ENCODE measurements at regions not wholly inside any gene's neighbourhood (a gene's known extent, or its start where the extent isn't known, plus 50 kb on each side); places are given as distances from the start of the nearest gene placed in this dataset.

- TF ChIP-seq ATF2 (tag by site-specific recombination; IDR thresholded peaks at IDR 0.05; ENCODE audit: low read depth) (peak; percentile 90), KLF8 (tag by site-specific recombination; IDR thresholded peaks at IDR 0.05) (0 out of 2 replicates have a peak, but pooled peaks have one; percentile 17), ZNF23 (tag by site-specific recombination; IDR thresholded peaks at IDR 0.05; ENCODE audit: borderline replicate concordance) (no peak), ZNF837 (tag by site-specific recombination; IDR thresholded peaks at IDR 0.05) (no peak), REPIN1 (tag by site-specific recombination; IDR thresholded peaks at IDR 0.05; ENCODE audit: low read depth) (no peak), GFI1B (tag by site-specific recombination; IDR thresholded peaks at IDR 0.05) (no peak), ZNF174 (tag by site-specific recombination; IDR thresholded peaks at IDR 0.05) (no peak), ZNF341 (tag by site-specific recombination; IDR thresholded peaks at IDR 0.05; ENCODE audit: low read depth) (no peak), ZNF449 (tag by site-specific recombination; IDR thresholded peaks at IDR 0.05) (no peak), ZNF169 (tag by site-specific recombination; IDR thresholded peaks at IDR 0.05) (no peak), ZBTB1 (tag by site-specific recombination; IDR thresholded peaks at IDR 0.05) (no peak), ZNF133 (tag by site-specific recombination; IDR thresholded peaks at IDR 0.05) (no peak), ZSCAN23 (tag by site-specific recombination; IDR thresholded peaks at IDR 0.05) (no peak), ZNF791 (tag by site-specific recombination; IDR thresholded peaks at IDR 0.05) (no peak), ZNF830 (tag by site-specific recombination; IDR thresholded peaks at IDR 0.05; ENCODE audit: low read depth) (no peak), YY1 (tag by site-specific recombination; IDR thresholded peaks at IDR 0.05) (no peak), ZNF571 (tag by site-specific recombination; IDR thresholded peaks at IDR 0.05) (no peak), KLF16 (tag by site-specific recombination; IDR thresholded peaks at IDR 0.05) (no peak), ZNF660 (tag by site-specific recombination; IDR thresholded peaks at IDR 0.05) (no peak), ZNF274 (IDR thresholded peaks at IDR 0.05; ENCODE audit: low read length) (no peak), ZNF274 (tag by site-specific recombination; IDR thresholded peaks at IDR 0.05; ENCODE audit: borderline replicate concordance) (no peak), ZNF202 (tag by site-specific recombination; IDR thresholded peaks at IDR 0.05; ENCODE audit: borderline replicate concordance) (no peak), ZNF366 (tag by site-specific recombination; conservative IDR thresholded peaks at IDR 0.05) (peak; percentile 59), ZNF549 (tag by site-specific recombination; IDR thresholded peaks at IDR 0.05) (no peak), ZNF843 (tag by site-specific recombination; IDR thresholded peaks at IDR 0.05) (0 out of 2 replicates have a peak, but pooled peaks have one; percentile 36), ZEB2 (tag by site-specific recombination; IDR thresholded peaks at IDR 0.05) (peak; percentile 45; the same call in 1 of the 2 replicates), ZNF529 (tag by site-specific recombination; IDR thresholded peaks at IDR 0.05; ENCODE audit: insufficient replicate concordance) (no peak), ZNF518A (tag by site-specific recombination; conservative IDR thresholded peaks at IDR 0.05; ENCODE audit: low read depth) (no peak), MZF1 (tag by site-specific recombination; IDR thresholded peaks at IDR 0.05; ENCODE audit: borderline replicate concordance) (no peak), ZNF391 (tag by site-specific recombination; IDR thresholded peaks at IDR 0.05; ENCODE audit: borderline replicate concordance, low read depth) (no peak), ZNF629 (tag by site-specific recombination; IDR thresholded peaks at IDR 0.05) (peak; percentile 65), ZFP3 (tag by site-specific recombination; IDR thresholded peaks at IDR 0.05; ENCODE audit: low read depth) (no peak), ZNF2 (tag by site-specific recombination; IDR thresholded peaks at IDR 0.05) (no peak)
- TF ChIP-seq, protein P1, sequence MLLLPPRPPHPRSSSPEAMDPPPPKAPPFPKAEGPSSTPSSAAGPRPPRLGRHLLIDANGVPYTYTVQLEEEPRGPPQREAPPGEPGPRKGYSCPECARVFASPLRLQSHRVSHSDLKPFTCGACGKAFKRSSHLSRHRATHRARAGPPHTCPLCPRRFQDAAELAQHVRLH (tag by site-specific recombination; IDR thresholded peaks at IDR 0.05), result no peak
Observed at GRCh38 chr12:42862055-42862454, 272.5 kb upstream of the PRICKLE1 start (continued).
